ENCODE measurements at regions not wholly inside any gene's neighbourhood (a gene's known extent, or its start where the extent isn't known, plus 50 kb on each side); places are given as distances from the start of the nearest gene placed in this dataset.

GRCh38 chr2:219810895-219811294, 183.5 kb downstream of the SLC4A3 start:
- DNase-seq (ENCODE audit: low spot score in 2 of 2) = no peak
- no peaks in the 10 kb centered on the region for H3K9me3 ChIP-seq
- H3K4me1 ChIP-seq = no peaks in the 10 kb centered on the region
- in situ Hi-C loops (cut with MboI; ENCODE audit: low sequenced_read_pairs) = no loop called here
- H3K36me3 ChIP-seq (replicated peaks) = no peaks in the 10 kb centered on the region
- no peaks in the 10 kb centered on the region for H3K27me3 ChIP-seq (ENCODE audit: low read depth)
- no peak overlapping the region for H3K4me3 ChIP-seq

GRCh38 chr2:219812672-219813071, 185.2 kb downstream of the SLC4A3 start:
- DNase-seq (ENCODE audit: low spot score in 2 of 2) = no peak
- Histone ChIP-seq H3K36me3 (replicated peaks) (no peaks in the 10 kb centered on the region), H3K4me1 (no peaks in the 10 kb centered on the region), H3K4me3 (no peak overlapping the region), H3K9me3 (no peaks in the 10 kb centered on the region), H3K27me3 (ENCODE audit: low read depth) (no peaks in the 10 kb centered on the region)
- in situ Hi-C loops (cut with MboI; ENCODE audit: low sequenced_read_pairs) = no loop called here

- in situ Hi-C loops (cut with MboI; ENCODE audit: low sequenced_read_pairs) = no loop called here
- no peaks in the 10 kb centered on the region for H3K36me3 ChIP-seq (replicated peaks)
- H3K4me1 ChIP-seq = no peaks in the 10 kb centered on the region
- H3K4me3 ChIP-seq = no peak overlapping the region
- DNase-seq (ENCODE audit: low spot score in 2 of 2) = no peak
- H3K27me3 ChIP-seq (ENCODE audit: low read depth) = peaks cover 7% of the 10 kb centered on the region; the same call in 1 of the 2 replicates
- H3K9me3 ChIP-seq = no peaks in the 10 kb centered on the region
Observed at GRCh38 chr2:219820767-219821166, 193.3 kb downstream of the SLC4A3 start.

- Histone ChIP-seq H3K36me3 (replicated peaks) (no peaks in the 10 kb centered on the region), H3K27me3 (ENCODE audit: low read depth) (peaks cover 7% of the 10 kb centered on the region; the same call in 1 of the 2 replicates), H3K4me3 (no peak overlapping the region), H3K9me3 (no peaks in the 10 kb centered on the region), H3K4me1 (no peaks in the 10 kb centered on the region)
- in situ Hi-C loops (cut with MboI; ENCODE audit: low sequenced_read_pairs) = no loop called here
- no peak for DNase-seq (ENCODE audit: low spot score in 2 of 2)
Observed at GRCh38 chr2:219823574-219823973, 196.1 kb downstream of the SLC4A3 start.

GRCh38 chr2:219824996-219825395, 197.6 kb downstream of the SLC4A3 start:
- Histone ChIP-seq H3K4me3 (no peak overlapping the region), H3K27me3 (ENCODE audit: low read depth) (peaks cover 7% of the 10 kb centered on the region; the same call in 1 of the 2 replicates), H3K36me3 (replicated peaks) (no peaks in the 10 kb centered on the region), H3K9me3 (no peaks in the 10 kb centered on the region), H3K4me1 (no peaks in the 10 kb centered on the region)
- in situ Hi-C loops (cut with MboI; ENCODE audit: low sequenced_read_pairs) = no loop called here
- DNase-seq (ENCODE audit: low spot score in 2 of 2) = no peak

- Histone ChIP-seq H3K9me3 (no peaks in the 10 kb centered on the region), H3K27me3 (ENCODE audit: low read depth) (0 out of 2 replicates have a peak, but pooled peaks cover 3% of the 10 kb centered on the region), H3K36me3 (replicated peaks) (no peaks in the 10 kb centered on the region), H3K4me3 (no peak overlapping the region), H3K4me1 (no peaks in the 10 kb centered on the region)
- no peak for DNase-seq (ENCODE audit: low spot score in 2 of 2)
- in situ Hi-C loops (cut with MboI; ENCODE audit: low sequenced_read_pairs) = no loop called here
Observed at GRCh38 chr2:219828127-219828526, 200.7 kb downstream of the SLC4A3 start.

- DNase-seq (ENCODE audit: low spot score in 2 of 2) = no peak
- Histone ChIP-seq H3K9me3 (no peaks in the 10 kb centered on the region), H3K4me3 (no peak overlapping the region), H3K4me1 (no peaks in the 10 kb centered on the region), H3K36me3 (replicated peaks) (no peaks in the 10 kb centered on the region), H3K27me3 (ENCODE audit: low read depth) (0 out of 2 replicates have a peak, but pooled peaks cover 6% of the 10 kb centered on the region)
- in situ Hi-C loops (cut with MboI; ENCODE audit: low sequenced_read_pairs) = no loop called here
Observed at GRCh38 chr2:219829667-219830352, 202.4 kb downstream of the SLC4A3 start.

- in situ Hi-C loops (cut with MboI; ENCODE audit: low sequenced_read_pairs) = no loop called here
- no peaks in the 10 kb centered on the region for H3K36me3 ChIP-seq (replicated peaks)
- H3K27me3 ChIP-seq (ENCODE audit: low read depth) = 0 out of 2 replicates have a peak, but pooled peaks cover 3% of the 10 kb centered on the region
- no peaks in the 10 kb centered on the region for H3K4me1 ChIP-seq
- no peaks in the 10 kb centered on the region for H3K9me3 ChIP-seq
- DNase-seq (ENCODE audit: low spot score in 2 of 2) = no peak
- no peak overlapping the region for H3K4me3 ChIP-seq
Observed at GRCh38 chr2:219830353-219830738, 202.9 kb downstream of the SLC4A3 start.

GRCh38 chr2:219831957-219832356, 204.5 kb downstream of the SLC4A3 start:
- in situ Hi-C loops (cut with MboI; ENCODE audit: low sequenced_read_pairs) = no loop called here
- Histone ChIP-seq H3K9me3 (no peaks in the 10 kb centered on the region), H3K4me1 (no peaks in the 10 kb centered on the region), H3K36me3 (replicated peaks) (no peaks in the 10 kb centered on the region), H3K4me3 (no peak overlapping the region), H3K27me3 (ENCODE audit: low read depth) (0 out of 2 replicates have a peak, but pooled peaks cover 3% of the 10 kb centered on the region)
- no peak for DNase-seq (ENCODE audit: low spot score in 2 of 2)

GRCh38 chr2:219832904-219833303, 205.5 kb downstream of the SLC4A3 start:
- Histone ChIP-seq H3K9me3 (no peaks in the 10 kb centered on the region), H3K27me3 (ENCODE audit: low read depth) (0 out of 2 replicates have a peak, but pooled peaks cover 3% of the 10 kb centered on the region), H3K4me1 (no peaks in the 10 kb centered on the region), H3K36me3 (replicated peaks) (no peaks in the 10 kb centered on the region), H3K4me3 (no peak overlapping the region)
- in situ Hi-C loops (cut with MboI; ENCODE audit: low sequenced_read_pairs) = no loop called here
- DNase-seq (ENCODE audit: low spot score in 2 of 2) = no peak

- DNase-seq (ENCODE audit: low spot score in 2 of 2) = no peak
- H3K9me3 ChIP-seq = no peaks in the 10 kb centered on the region
- H3K36me3 ChIP-seq (replicated peaks) = no peaks in the 10 kb centered on the region
- peaks cover 3% of the 10 kb centered on the region; the same call in 1 of the 2 replicates for H3K27me3 ChIP-seq (ENCODE audit: low read depth)
- H3K4me1 ChIP-seq = no peaks in the 10 kb centered on the region
- in situ Hi-C loops (cut with MboI; ENCODE audit: low sequenced_read_pairs) = no loop called here
- no peak overlapping the region for H3K4me3 ChIP-seq
Observed at GRCh38 chr2:219835493-219835892, 208.1 kb downstream of the SLC4A3 start.

GRCh38 chr2:219836647-219837177, 209.3 kb downstream of the SLC4A3 start:
- Histone ChIP-seq H3K27me3 (ENCODE audit: low read depth) (peaks cover 3% of the 10 kb centered on the region; the same call in 1 of the 2 replicates), H3K9me3 (no peaks in the 10 kb centered on the region), H3K36me3 (replicated peaks) (no peaks in the 10 kb centered on the region), H3K4me3 (no peak overlapping the region), H3K4me1 (no peaks in the 10 kb centered on the region)
- in situ Hi-C loops (cut with MboI; ENCODE audit: low sequenced_read_pairs) = no loop called here
- DNase-seq (ENCODE audit: low spot score in 2 of 2) = peak; percentile 20 to 51

- in situ Hi-C loops (cut with MboI; ENCODE audit: low sequenced_read_pairs) = no loop called here
- no peak overlapping the region for H3K4me3 ChIP-seq
- no peak for DNase-seq (ENCODE audit: low spot score in 2 of 2)
- H3K9me3 ChIP-seq = no peaks in the 10 kb centered on the region
- no peaks in the 10 kb centered on the region for H3K4me1 ChIP-seq
- no peaks in the 10 kb centered on the region for H3K36me3 ChIP-seq (replicated peaks)
- peaks cover 8% of the 10 kb centered on the region; the same call in 1 of the 2 replicates for H3K27me3 ChIP-seq (ENCODE audit: low read depth)
Observed at GRCh38 chr2:219844401-219845091, 217.1 kb downstream of the SLC4A3 start.

- Histone ChIP-seq H3K4me3 (no peak overlapping the region), H3K36me3 (replicated peaks) (no peaks in the 10 kb centered on the region), H3K9me3 (no peaks in the 10 kb centered on the region), H3K4me1 (no peaks in the 10 kb centered on the region), H3K27me3 (ENCODE audit: low read depth) (no peaks in the 10 kb centered on the region)
- in situ Hi-C loops (cut with MboI; ENCODE audit: low sequenced_read_pairs) = no loop called here
- no peak for DNase-seq (ENCODE audit: low spot score in 2 of 2)
Observed at GRCh38 chr2:219848882-219849281, 221.5 kb downstream of the SLC4A3 start.

All from HAP-1 (cell line).